ENCODE measurements at regions not wholly inside any gene's neighbourhood (a gene's known extent, or its start where the extent isn't known, plus 50 kb on each side); places are given as distances from the start of the nearest gene placed in this dataset.

- Histone ChIP-seq H3K9me3 (no peaks in the 10 kb centered on the region), H3K36me3 (no peaks in the 10 kb centered on the region), H3K27me3 (no peaks in the 10 kb centered on the region), H3K4me3 (no peak overlapping the region)
- no peak for DNase-seq
Measured at GRCh38 chr6:169985121-169986015, 233.9 kb downstream of the ERMARD start.

DNA sequence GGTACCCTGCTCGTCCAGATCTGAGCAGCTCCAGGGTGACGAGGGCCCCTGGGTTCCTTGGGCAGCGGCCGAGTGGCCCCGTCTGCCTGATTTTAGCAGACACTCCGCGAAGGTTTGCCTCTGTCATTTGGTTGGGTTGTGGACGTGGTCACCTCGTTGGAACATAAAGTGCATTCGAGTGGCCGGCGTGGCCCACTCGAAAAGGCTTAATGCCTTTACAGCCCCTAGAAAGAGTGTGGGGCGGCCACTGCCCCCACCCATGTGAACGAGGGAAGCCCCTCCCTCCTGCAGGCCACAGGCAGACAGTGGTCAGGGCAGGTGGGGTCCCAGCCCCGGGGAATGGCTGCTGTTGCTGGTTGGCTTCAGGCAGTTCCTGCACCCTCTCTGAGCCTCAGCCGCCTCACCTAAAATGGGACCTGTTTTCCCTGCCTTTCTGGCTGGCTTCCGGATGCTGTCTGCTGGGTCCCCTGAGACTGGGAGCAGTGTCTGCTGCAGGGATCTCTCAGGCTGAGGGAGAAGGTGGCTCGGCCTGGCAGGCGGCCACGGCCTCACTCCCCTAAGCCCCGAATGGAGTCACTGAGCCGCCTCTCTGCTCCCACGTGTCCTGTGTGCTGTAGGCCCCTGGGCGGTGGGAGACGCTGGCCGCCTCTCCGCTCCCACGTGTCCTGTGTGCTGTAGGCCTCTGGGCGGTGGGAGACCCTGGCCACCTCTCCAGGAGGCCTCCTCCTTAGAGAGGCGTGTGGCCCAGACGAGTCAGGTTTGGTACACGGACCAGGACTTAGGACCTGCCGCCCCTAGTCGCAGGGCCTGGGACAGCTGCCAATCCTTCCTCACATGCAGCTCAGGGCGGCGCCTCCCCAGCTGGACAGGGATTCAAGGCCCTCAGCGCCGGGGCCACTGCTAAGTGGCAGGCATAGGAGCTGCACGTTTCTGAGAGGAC, 233.0 kb downstream of the ERMARD start:
- no peaks in the 10 kb centered on the region for H3K9me3 ChIP-seq
- H3K36me3 ChIP-seq = no peaks in the 10 kb centered on the region
- no peak overlapping the region for H3K4me3 ChIP-seq
- no peak for DNase-seq
- H3K27me3 ChIP-seq = no peaks in the 10 kb centered on the region

- no peak overlapping the region for H3K4me3 ChIP-seq
- H3K9me3 ChIP-seq = no peaks in the 10 kb centered on the region
- H3K36me3 ChIP-seq = no peaks in the 10 kb centered on the region
- no peaks in the 10 kb centered on the region for H3K27me3 ChIP-seq
- no peak for DNase-seq
Measured at GRCh38 chr6:169983651-169984050, 232.2 kb downstream of the ERMARD start.

- H3K27me3 ChIP-seq = no peaks in the 10 kb centered on the region
- no peak for DNase-seq
- H3K4me3 ChIP-seq = no peak overlapping the region
- H3K36me3 ChIP-seq = no peaks in the 10 kb centered on the region
- no peaks in the 10 kb centered on the region for H3K9me3 ChIP-seq
Measured at GRCh38 chr6:169982461-169983386, 231.3 kb downstream of the ERMARD start.

- Histone ChIP-seq H3K36me3 (no peaks in the 10 kb centered on the region), H3K9me3 (no peaks in the 10 kb centered on the region), H3K27me3 (no peaks in the 10 kb centered on the region), H3K4me3 (no peak overlapping the region)
- DNase-seq = no peak
Measured at GRCh38 chr6:169981969-169982368, 230.5 kb downstream of the ERMARD start.

- no peak overlapping the region for H3K4me3 ChIP-seq
- H3K9me3 ChIP-seq = no peaks in the 10 kb centered on the region
- H3K36me3 ChIP-seq = no peaks in the 10 kb centered on the region
- H3K27me3 ChIP-seq = no peaks in the 10 kb centered on the region
- no peak for DNase-seq
Measured at GRCh38 chr6:169981568-169981967, 230.1 kb downstream of the ERMARD start.

- no peaks in the 10 kb centered on the region for H3K36me3 ChIP-seq
- H3K4me3 ChIP-seq = no peak overlapping the region
- no peaks in the 10 kb centered on the region for H3K9me3 ChIP-seq
- no peak for DNase-seq
- H3K27me3 ChIP-seq = no peaks in the 10 kb centered on the region
Measured at GRCh38 chr6:169980826-169981450, 229.5 kb downstream of the ERMARD start.

- no peaks in the 10 kb centered on the region for H3K36me3 ChIP-seq
- no peaks in the 10 kb centered on the region for H3K9me3 ChIP-seq
- no peak for DNase-seq
- H3K27me3 ChIP-seq = no peaks in the 10 kb centered on the region
- no peak overlapping the region for H3K4me3 ChIP-seq
Measured at GRCh38 chr6:169979873-169980432, 228.5 kb downstream of the ERMARD start.

- H3K9me3 ChIP-seq = no peaks in the 10 kb centered on the region
- peak; percentile 67 for DNase-seq
- no peaks in the 10 kb centered on the region for H3K27me3 ChIP-seq
Measured at GRCh38 chr6:169978615-169979161, 227.3 kb downstream of the ERMARD start.

GRCh38 chr6:169977434-169978265, 226.2 kb downstream of the ERMARD start:
- no peak overlapping the region for H3K4me3 ChIP-seq
- no peak for DNase-seq
- no peaks in the 10 kb centered on the region for H3K9me3 ChIP-seq
- H3K36me3 ChIP-seq = no peaks in the 10 kb centered on the region
- H3K27me3 ChIP-seq = no peaks in the 10 kb centered on the region

More at GRCh38 chr6:169978615-169979161, 227.3 kb downstream of the ERMARD start:
- Histone ChIP-seq H3K36me3 (no peaks in the 10 kb centered on the region), H3K4me3 (no peak overlapping the region)

DNA sequence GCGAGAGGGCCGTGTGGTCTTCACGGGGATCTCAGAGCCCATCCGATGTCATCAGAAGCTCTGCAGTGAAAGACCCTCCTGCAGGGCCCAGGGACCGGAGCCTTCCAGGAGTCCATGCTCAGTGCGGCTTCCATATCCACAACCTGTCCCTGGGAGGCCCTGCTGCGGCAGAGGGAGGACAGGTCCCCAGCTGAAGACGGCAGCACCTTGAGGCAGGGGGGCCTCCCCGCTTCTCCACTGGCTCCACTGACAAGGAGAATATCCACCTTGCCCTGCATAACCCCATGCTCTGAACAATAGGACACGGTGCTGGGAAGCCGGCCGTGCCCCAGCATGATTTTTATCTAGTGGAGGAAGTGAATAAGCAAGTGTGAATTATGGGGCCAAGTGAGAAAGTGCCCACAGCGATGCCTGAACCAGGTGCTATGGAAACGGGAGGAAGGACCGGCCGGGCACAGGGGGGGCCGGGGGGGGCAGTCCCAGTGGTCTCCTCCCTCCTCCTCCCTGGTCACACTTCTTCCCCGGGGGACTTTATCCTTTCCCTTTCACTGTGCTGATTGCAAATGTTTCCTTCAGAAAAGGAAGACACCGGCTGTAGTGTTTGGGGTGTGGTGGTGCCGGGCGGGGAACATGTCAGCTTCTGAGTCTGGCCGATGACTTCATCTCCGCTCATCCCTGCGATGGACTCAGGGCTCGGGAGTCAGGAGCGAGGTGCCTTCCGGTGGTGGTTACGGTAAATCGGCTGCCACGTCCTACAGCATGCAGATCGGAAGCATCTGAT, 225.1 kb downstream of the ERMARD start:
- Histone ChIP-seq H3K9me3 (no peaks in the 10 kb centered on the region), H3K27me3 (no peaks in the 10 kb centered on the region), H3K36me3 (no peaks in the 10 kb centered on the region), H3K4me3 (no peak overlapping the region)
- DNase-seq = peak; percentile 31

DNA sequence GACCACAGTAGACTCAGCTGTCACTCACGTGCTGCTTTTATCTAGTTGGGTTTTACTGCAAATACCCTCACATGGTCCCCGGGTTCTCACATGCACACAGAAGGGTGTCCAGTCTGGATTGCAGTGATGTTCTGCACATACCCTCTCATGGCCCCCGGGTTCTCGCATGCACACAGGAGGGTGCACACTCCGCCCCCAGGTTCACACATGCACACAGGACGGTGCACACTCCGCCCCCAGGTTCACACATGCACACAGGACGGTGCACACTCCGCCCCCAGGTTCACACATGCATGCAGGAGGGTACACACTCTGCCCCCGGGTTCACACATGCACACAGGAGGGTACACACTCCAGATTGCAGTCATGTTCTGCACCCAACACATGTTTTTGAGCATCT, 224.3 kb downstream of the ERMARD start:
- no peaks in the 10 kb centered on the region for H3K9me3 ChIP-seq
- H3K36me3 ChIP-seq = no peaks in the 10 kb centered on the region
- no peak for DNase-seq
- no peaks in the 10 kb centered on the region for H3K27me3 ChIP-seq
- H3K4me3 ChIP-seq = no peak overlapping the region

DNA sequence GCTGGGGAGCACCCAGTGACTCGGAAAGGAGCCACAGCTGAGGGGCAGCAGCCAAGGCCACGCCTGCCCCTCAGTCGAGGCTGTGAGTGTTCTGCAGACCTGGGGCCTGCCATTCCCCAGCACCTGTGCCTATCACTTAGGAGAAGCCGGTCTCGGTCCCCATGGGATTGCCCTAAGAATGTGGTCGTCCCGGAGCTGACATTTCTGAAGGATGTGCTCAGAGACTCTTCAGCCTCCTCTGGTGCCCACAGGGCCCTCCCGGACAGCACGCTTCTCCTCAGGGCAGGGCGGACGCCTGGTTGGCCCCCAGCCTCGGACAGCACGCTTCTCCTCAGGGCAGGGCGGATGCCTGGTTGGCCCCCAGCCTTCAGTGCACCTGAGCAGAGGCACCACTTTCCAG, 223.9 kb downstream of the ERMARD start:
- H3K9me3 ChIP-seq = no peaks in the 10 kb centered on the region
- no peak for DNase-seq
- no peak overlapping the region for H3K4me3 ChIP-seq
- H3K27me3 ChIP-seq = no peaks in the 10 kb centered on the region
- no peaks in the 10 kb centered on the region for H3K36me3 ChIP-seq

DNA sequence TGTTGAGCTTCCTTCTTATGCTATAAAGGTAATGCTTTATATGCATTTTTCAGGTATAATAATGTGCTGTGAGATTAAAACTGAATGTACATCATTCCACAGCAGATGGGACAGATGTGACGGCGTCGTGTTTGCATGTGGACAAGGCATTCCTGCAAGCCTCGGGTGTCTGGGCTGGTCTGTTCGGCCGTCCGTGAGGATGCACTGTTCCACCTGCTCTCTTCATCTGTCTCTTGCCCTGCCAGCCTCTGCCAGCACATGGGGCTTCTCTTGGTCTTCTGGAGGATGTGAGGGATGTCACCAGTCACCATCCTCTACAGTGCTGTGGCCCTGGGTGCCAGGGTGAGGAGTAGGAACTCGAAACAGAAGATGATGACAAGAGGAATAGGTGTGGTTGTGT, 223.2 kb downstream of the ERMARD start:
- Histone ChIP-seq H3K9me3 (no peaks in the 10 kb centered on the region), H3K36me3 (no peaks in the 10 kb centered on the region), H3K27me3 (no peaks in the 10 kb centered on the region), H3K4me3 (no peak overlapping the region)
- DNase-seq = no peak
